IMR-90 (cell line): ENCODE measurements at regions not wholly inside any gene's neighbourhood (a gene's known extent, or its start where the extent isn't known, plus 50 kb on each side); places are given as distances from the start of the nearest gene placed in this dataset.

ENCODE experiments used
- ATAC-seq: fragments of 200-7000 bp; cut with Tn5 transposase; 2 replicates; pipeline ENCODE4 v1.9.1; 2020; ENCODE audit warnings: low read depth, mild to moderate bottlenecking, moderate library complexity
- BruUV-seq: library from RNA; stranded (reverse); fragments of 400-500 nt; replicated peaks from 2 replicates; lab custom pipeline; 2021; lab: Mats Ljungman, UMichigan
- CTCF ChIA-PET: fragments of 300-600 bp; formaldehyde crosslinking; extraction: SDS; loops from one replicate; lab custom pipeline; 2021; ENCODE audit warnings: antibody characterized with exemption; lab: Yijun Ruan, JAX
- POLR2A ChIA-PET: fragments of 300-600 bp; sonication (Branson Sonifier 250); formaldehyde crosslinking; loops from one replicate; lab custom pipeline; 2022; ENCODE audit warnings: antibody characterized with exemption; ENCODE audit not compliant: unreplicated experiment; lab: Charles Lee
- DNase-seq: peaks from one replicate; pipeline ENCODE4 v3.0.0; 2013
- H2AFZ ChIP-seq: replicated peaks from 2 replicates; pipeline ENCODE3; 2013; ENCODE audit warnings: low read length, mild to moderate bottlenecking; ENCODE audit not compliant: poor library complexity
- H2AK5ac ChIP-seq: 2 replicates; pipeline ENCODE4 v1.6.1; 2013; ENCODE audit warnings: low read depth, low read length, inconsistent platforms
- H2AK9ac ChIP-seq: replicated peaks from 2 replicates; pipeline ENCODE3; 2013; ENCODE audit warnings: mild to moderate bottlenecking, low read depth, low read length, moderate library complexity; ENCODE audit not compliant: poor library complexity
- H2BK120ac ChIP-seq: 2 replicates; pipeline ENCODE4 v1.6.1; 2013; ENCODE audit warnings: low read depth, low read length, inconsistent platforms
- H2BK15ac ChIP-seq: 3 replicates; pipeline ENCODE4 v1.6.1; 2013; ENCODE audit warnings: low read depth, low read length, inconsistent platforms
- H2BK20ac ChIP-seq: 2 replicates; pipeline ENCODE4 v1.6.1; 2013; ENCODE audit warnings: low read depth, mild to moderate bottlenecking, inconsistent platforms, low read length, moderate library complexity
- H2BK5ac ChIP-seq: 2 replicates; pipeline ENCODE4 v1.6.1; 2013; ENCODE audit warnings: mild to moderate bottlenecking, low read depth, low read length, inconsistent platforms; ENCODE audit not compliant: poor library complexity, severe bottlenecking
- H3K14ac ChIP-seq: replicated peaks from 2 replicates; pipeline ENCODE4 v1.6.1; 2013; ENCODE audit warnings: low read depth, low read length, inconsistent platforms
- H3K18ac ChIP-seq: 2 replicates; pipeline ENCODE4 v1.6.1; 2013; ENCODE audit warnings: low read depth, low read length, control low read depth
- H3K23ac ChIP-seq: 2 replicates; pipeline ENCODE4 v1.6.1; 2013; ENCODE audit warnings: low read depth, low read length, inconsistent platforms
- H3K27ac ChIP-seq: 2 replicates; pipeline ENCODE4 v1.5.1; 2013; ENCODE audit warnings: mild to moderate bottlenecking, control low read depth, low read length; ENCODE audit not compliant: insufficient read depth
- H3K27me3 ChIP-seq: 2 replicates; pipeline ENCODE4 v1.6.1; 2013; ENCODE audit warnings: low read length; ENCODE audit not compliant: control insufficient read depth, insufficient read depth
- H3K36me3 ChIP-seq: 2 replicates; pipeline ENCODE4 v1.6.1; 2013; ENCODE audit warnings: low read length, mixed read lengths; ENCODE audit not compliant: control insufficient read depth, insufficient read depth
- H3K4ac ChIP-seq: 2 replicates; pipeline ENCODE4 v1.6.1; 2013; ENCODE audit warnings: low read depth, low read length, inconsistent platforms
- H3K4me1 ChIP-seq: 2 replicates; pipeline ENCODE4 v1.6.1; 2013; ENCODE audit warnings: low read length, mixed read lengths; ENCODE audit not compliant: control insufficient read depth, insufficient read depth
- H3K4me2 ChIP-seq: 2 replicates; pipeline ENCODE4 v1.6.1; 2013; ENCODE audit warnings: low read depth, mild to moderate bottlenecking, control low read depth, low read length, moderate library complexity
- H3K4me3 ChIP-seq: 2 replicates; pipeline ENCODE4 v1.5.1; 2013; ENCODE audit warnings: low read depth, mild to moderate bottlenecking, control low read depth, low read length, moderate library complexity; ENCODE audit not compliant: insufficient read depth
- H3K56ac ChIP-seq: 2 replicates; pipeline ENCODE4 v1.6.1; 2013; ENCODE audit warnings: low read length, inconsistent platforms; ENCODE audit not compliant: insufficient read depth; ENCODE audit errors: extremely low read depth
- H3K79me1 ChIP-seq, 2 experiments: 2 replicates each; pipeline ENCODE4 v1.6.1; 2013; ENCODE audit warnings: low read length in 2 of 2, inconsistent platforms in 1 of 2, low read depth in 1 of 2
- H3K9ac ChIP-seq: 2 replicates; pipeline ENCODE4 v1.6.1; 2013; ENCODE audit warnings: low read depth, low read length, control low read depth
- H3K9me1 ChIP-seq: 2 replicates; pipeline ENCODE4 v1.6.1; 2013; ENCODE audit warnings: low read length, inconsistent platforms; ENCODE audit not compliant: insufficient read depth
- H3K9me3 ChIP-seq: 2 replicates; pipeline ENCODE4 v1.6.1; 2013; ENCODE audit warnings: low read length; ENCODE audit not compliant: control insufficient read depth, insufficient read depth
- H4K20me1 ChIP-seq: 2 replicates; pipeline ENCODE4 v1.6.1; 2013; ENCODE audit warnings: low read length, inconsistent platforms; ENCODE audit not compliant: insufficient read depth
- H4K5ac ChIP-seq: 2 replicates; pipeline ENCODE4 v1.6.1; 2013; ENCODE audit warnings: mild to moderate bottlenecking, low read depth, low read length, control low read depth
- H4K8ac ChIP-seq, 2 experiments: 2 replicates each; pipeline ENCODE4 v1.6.1; 2013; ENCODE audit warnings: low read depth in 2 of 2, low read length in 2 of 2, control low read depth in 1 of 2, inconsistent platforms in 1 of 2
- H4K91ac ChIP-seq: 2 replicates; pipeline ENCODE4 v1.6.1; 2013; ENCODE audit warnings: low read depth, low read length, inconsistent platforms; ENCODE audit not compliant: insufficient read depth
- BHLHE40 ChIP-seq: fragments of 150-350 bp; IDR thresholded peaks from 2 replicates; pipeline ENCODE4 v1.6.1; 2016; ENCODE audit warnings: mild to moderate bottlenecking, low read depth, low read length
- CEBPB ChIP-seq: IDR thresholded peaks from 2 replicates; pipeline ENCODE4 v1.6.1; 2012; ENCODE audit warnings: low read depth, low read length, improper control_type of control experiment
- CHD1 ChIP-seq: IDR thresholded peaks from 2 replicates; pipeline ENCODE4 v1.6.1; 2012; ENCODE audit warnings: low read depth, low read length, improper control_type of control experiment
- CTCF ChIP-seq: conservative IDR thresholded peaks from 2 replicates; pipeline ENCODE4 v1.5.1; 2012; ENCODE audit warnings: mild to moderate bottlenecking, low read depth, low read length, improper control_type of control experiment
- ELK1 ChIP-seq: fragments of 150-350 bp; IDR thresholded peaks from 2 replicates; pipeline ENCODE4 v1.6.1; 2016; ENCODE audit warnings: low read depth, mild to moderate bottlenecking, low read length, moderate library complexity, borderline replicate concordance
- FOS ChIP-seq: fragments of 150-350 bp; IDR thresholded peaks from 2 replicates; pipeline ENCODE4 v1.6.1; 2016; ENCODE audit warnings: low read depth, low read length
- MAFK ChIP-seq: IDR thresholded peaks from 2 replicates; pipeline ENCODE4 v1.6.1; 2012; ENCODE audit warnings: low read depth, low read length, improper control_type of control experiment
- MAZ ChIP-seq: IDR thresholded peaks from 2 replicates; pipeline ENCODE4 v1.6.1; 2012; ENCODE audit warnings: low read depth, mild to moderate bottlenecking, low read length, improper control_type of control experiment, moderate library complexity, borderline replicate concordance
- MXI1 ChIP-seq: IDR thresholded peaks from 2 replicates; pipeline ENCODE4 v1.6.1; 2012; ENCODE audit warnings: low read depth, mild to moderate bottlenecking, low read length, moderate library complexity, borderline replicate concordance
- NFE2L2 ChIP-seq: fragments of 150-350 bp; IDR thresholded peaks from 2 replicates; pipeline ENCODE4 v1.6.1; 2016; ENCODE audit warnings: low read depth, mild to moderate bottlenecking, low read length
- POLR2A ChIP-seq: IDR thresholded peaks from 2 replicates; pipeline ENCODE4 v1.6.1; 2012; ENCODE audit warnings: mild to moderate bottlenecking, low read depth, low read length
- RAD21 ChIP-seq: IDR thresholded peaks from 2 replicates; pipeline ENCODE4 v1.6.1; 2012; ENCODE audit warnings: low read length, improper control_type of control experiment
- RCOR1 ChIP-seq: IDR thresholded peaks from 2 replicates; pipeline ENCODE4 v1.6.1; 2012; ENCODE audit warnings: mild to moderate bottlenecking, low read length, improper control_type of control experiment; ENCODE audit not compliant: insufficient replicate concordance
- RFX5 ChIP-seq: IDR thresholded peaks from 2 replicates; pipeline ENCODE4 v1.8.0; 2012; ENCODE audit warnings: low read depth, mild to moderate bottlenecking, low read length, moderate library complexity
- SMC3 ChIP-seq: fragments of 150-350 bp; IDR thresholded peaks from 2 replicates; pipeline ENCODE4 v1.6.1; 2016; ENCODE audit warnings: low read depth, mild to moderate bottlenecking, antibody characterized with exemption, low read length, moderate library complexity
- USF2 ChIP-seq: fragments of 150-350 bp; IDR thresholded peaks from 2 replicates; pipeline ENCODE4 v1.6.1; 2017; ENCODE audit warnings: mild to moderate bottlenecking, antibody characterized with exemption, low read length, low read depth
- WGBS, 2 experiments: methylation state at CpG; one replicate each; pipeline versions ENCODE4 v1.1.5 to v1.1.7; 2013; ENCODE audit warnings: missing lambda C conversion rate in 2 of 2; ENCODE audit not compliant: insufficient read length in 1 of 2; ENCODE audit errors: extremely low coverage in 2 of 2; 5-methylcytosine and 5-hydroxymethylcytosine counted together
- dilution Hi-C: fragments of 300-500 bp; cut with HindIII; formaldehyde crosslinking; loops from one replicate; pipeline ENCODE4 v1.14.3; 2018; ENCODE audit warnings: low sequenced_read_pairs; ENCODE audit not compliant: unreplicated experiment
- in situ Hi-C: fragments of 300-500 bp; cut with MboI; formaldehyde crosslinking; loops from 3 replicates; pipeline ENCODE4 v1.14.3; 2019; ENCODE audit warnings: low sequenced_read_pairs, inconsistent platforms, mixed read lengths
- intact Hi-C: fragments of 100-400 bp; cut with micrococcal nuclease; formaldehyde crosslinking; loops from 2 replicates; pipeline ENCODE4 v1.10.0; 2022

- Histone ChIP-seq H3K9me3 (no peaks in the 10 kb centered on the region), H3K14ac (no peak overlapping the region), H2BK5ac (no peak overlapping the region), H2BK120ac (no peak overlapping the region), H2BK15ac (no peak overlapping the region), H3K9ac (no peak overlapping the region), H3K9me1 (no peaks in the 10 kb centered on the region), H3K56ac (no peak overlapping the region), H2AFZ (no peak overlapping the region), H3K36me3 (no peaks in the 10 kb centered on the region), H4K5ac (no peak overlapping the region), H3K27ac (no peak overlapping the region), H3K79me1 (no peaks in the 10 kb centered on the region), H3K18ac (no peak overlapping the region), H2AK9ac (no peak overlapping the region), H3K4me3 (no peak overlapping the region), H3K4me2 (no peak overlapping the region), H3K23ac (no peak overlapping the region), H3K27me3 (peaks cover 4% of the 10 kb centered on the region; the same call in 1 of the 2 replicates), H3K4me1 (no peaks in the 10 kb centered on the region), H4K91ac (no peak overlapping the region), H2AK5ac (no peak overlapping the region), H4K8ac (no peak overlapping the region), H4K20me1 (no peaks in the 10 kb centered on the region), H3K4ac (no peak overlapping the region), H2BK20ac (no peak overlapping the region)
- ATAC-seq = no peak
- no CpG with 5 or more reads among the region's 3 CpGs for WGBS, 2 experiments
- ChIA-PET POLR2A (interaction anchor here (0.5 kb wide), 1 partner anchor 99 kb away, joined by 3 read pairs; no protein-coding TSS in a partner anchor), CTCF (interaction anchor here (0.9 to 1.2 kb wide), 3 partner anchors 10 to 88 kb away, joined by 3 read pairs; no protein-coding TSS in a partner anchor)
- DNase-seq = peak; percentile 6
- dilution Hi-C loops = no loop called here
- BruUV-seq = no TSS peak
- intact Hi-C loops = no loop called here
- TF ChIP-seq RAD21 = peak; percentile 45; the same call in 1 of the 2 replicates
- no peak for TF ChIP-seq CHD1
- no peak for TF ChIP-seq MAZ
- TF ChIP-seq NFE2L2 = no peak
- no peak for TF ChIP-seq RCOR1
- peak; percentile 35; the same call in 1 of the 2 replicates for TF ChIP-seq SMC3
- TF ChIP-seq MXI1 = no peak
- no peak for TF ChIP-seq USF2
- no peak for TF ChIP-seq CEBPB
- no peak for TF ChIP-seq MAFK
- TF ChIP-seq ELK1 = no peak
- TF ChIP-seq RFX5 = no peak
- no peak for TF ChIP-seq FOS
- TF ChIP-seq CTCF = peak; percentile 39
- TF ChIP-seq POLR2A = no peak
- no peak for TF ChIP-seq BHLHE40
- in situ Hi-C loops = no loop called here
These were observed 140.1 kb downstream of the CEMIP2 start for GRCh38 chr9:71628247-71628646.
